GM19239 (cell line): ENCODE measurements at regions not wholly inside any gene's neighbourhood (a gene's known extent, or its start where the extent isn't known, plus 50 kb on each side); places are given as distances from the start of the nearest gene placed in this dataset.
A peak's percentile ranks its signal among the peaks of the same experiment; 100 is the strongest.
"Not testable (repeated sequence)": the region's sequence is repeated elsewhere in the genome, so short reads cannot be mapped to it uniquely, and the experiment has no call there.

Experiments used
- DNase-seq: peaks from one replicate; pipeline ENCODE4 v3.0.0; 2011; ENCODE audit warnings: low spot score; ENCODE audit not compliant: insufficient read length
- FAIRE-seq: peaks from 2 replicates; lab custom pipeline; 2011; peaks lifted over from hg19 to GRCh38; lab: Jason Lieb, UNC

GRCh38 chr7:136143271-136143670 lies 166.1 kb upstream of the MTPN start:
- DNase-seq (no peak), FAIRE-seq (no peak)

GRCh38 chr7:136142583-136142982 lies 165.4 kb upstream of the MTPN start:
- no peak for DNase-seq
- FAIRE-seq: no peak

- DNase-seq (no peak), FAIRE-seq (no peak)
Observed at GRCh38 chr7:136140469-136140868, 163.3 kb upstream of the MTPN start.

- FAIRE-seq (no peak), DNase-seq (no peak)
Observed at GRCh38 chr7:136139417-136139816, 162.3 kb upstream of the MTPN start.

GRCh38 chr7:136138991-136139390 lies 161.8 kb upstream of the MTPN start:
- DNase-seq: no peak
- FAIRE-seq: no peak

GRCh38 chr7:136136906-136137454 lies 159.8 kb upstream of the MTPN start:
- no peak for DNase-seq
- FAIRE-seq: no peak

- FAIRE-seq (no peak), DNase-seq (no peak)
Observed at GRCh38 chr7:136134503-136134902, 157.3 kb upstream of the MTPN start.

GRCh38 chr7:136133551-136133950 lies 156.4 kb upstream of the MTPN start:
- FAIRE-seq: no peak
- no peak for DNase-seq

GRCh38 chr7:136131304-136131630 lies 154.1 kb upstream of the MTPN start:
- no peak for DNase-seq
- FAIRE-seq: no peak

GRCh38 chr7:136130511-136131303 lies 153.5 kb upstream of the MTPN start:
- no peak for FAIRE-seq
- DNase-seq: no peak

- FAIRE-seq (no peak), DNase-seq (no peak)
Observed at GRCh38 chr7:136128050-136128449, 150.9 kb upstream of the MTPN start.

- DNase-seq (no peak), FAIRE-seq (no peak)
Observed at GRCh38 chr7:136123352-136123751, 146.2 kb upstream of the MTPN start.

- FAIRE-seq (no peak), DNase-seq (no peak)
Observed at GRCh38 chr7:136122026-136122425, 144.9 kb upstream of the MTPN start.

GRCh38 chr7:136117539-136117938 lies 140.4 kb upstream of the MTPN start:
- FAIRE-seq (no peak), DNase-seq (no peak)

GRCh38 chr7:136116186-136116585 lies 139.0 kb upstream of the MTPN start:
- no peak for FAIRE-seq

GRCh38 chr7:136114966-136115762 lies 138.0 kb upstream of the MTPN start:
- FAIRE-seq (peak; percentile 95), DNase-seq (peak; percentile 37)

More at GRCh38 chr7:136116186-136116585, 139.0 kb upstream of the MTPN start:
- DNase-seq: no peak

GRCh38 chr7:136114467-136114866 lies 137.3 kb upstream of the MTPN start:
- DNase-seq, FAIRE-seq: not testable (repeated sequence)

- not testable (repeated sequence) for DNase-seq, FAIRE-seq
Observed at GRCh38 chr7:136109037-136109436, 131.9 kb upstream of the MTPN start.

- no peak for FAIRE-seq
- no peak for DNase-seq
Observed at GRCh38 chr7:136105191-136105590, 128.0 kb upstream of the MTPN start.

GRCh38 chr7:136104269-136104603 lies 127.1 kb upstream of the MTPN start:
- no peak for DNase-seq

GRCh38 chr7:136103545-136104268 lies 126.5 kb upstream of the MTPN start:
- FAIRE-seq: no peak
- no peak for DNase-seq

More at GRCh38 chr7:136104269-136104603, 127.1 kb upstream of the MTPN start:
- no peak for FAIRE-seq
